ENCODE measurements at regions not wholly inside any gene's neighbourhood (a gene's known extent, or its start where the extent isn't known, plus 50 kb on each side); places are given as distances from the start of the nearest gene placed in this dataset.
"Not testable (repeated sequence)": the region's sequence is repeated elsewhere in the genome, so short reads cannot be mapped to it uniquely, and the experiment has no call there.

DNA sequence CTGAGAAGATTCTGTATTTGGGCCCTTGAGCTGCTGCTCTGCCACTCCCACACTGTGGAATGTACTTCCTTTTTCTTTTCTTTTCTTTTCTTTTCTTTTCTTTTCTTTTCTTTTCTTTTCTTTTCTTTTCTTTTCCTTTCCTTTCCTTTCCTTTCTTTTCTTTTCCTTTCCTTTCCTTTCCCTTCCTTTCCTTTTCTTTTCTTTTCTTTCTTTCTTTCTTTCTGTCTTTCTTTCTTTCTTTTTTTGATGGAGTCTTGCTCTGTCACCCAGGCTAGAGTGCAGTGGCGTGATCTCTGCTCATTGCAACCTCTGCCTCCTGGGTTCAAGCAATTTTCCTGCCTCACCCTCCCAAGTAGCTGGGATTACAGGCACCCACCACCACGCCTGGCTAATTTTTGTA, 89.8 kb downstream of the DNAAF6 start:
- not testable (repeated sequence) for DNase-seq

DNA sequence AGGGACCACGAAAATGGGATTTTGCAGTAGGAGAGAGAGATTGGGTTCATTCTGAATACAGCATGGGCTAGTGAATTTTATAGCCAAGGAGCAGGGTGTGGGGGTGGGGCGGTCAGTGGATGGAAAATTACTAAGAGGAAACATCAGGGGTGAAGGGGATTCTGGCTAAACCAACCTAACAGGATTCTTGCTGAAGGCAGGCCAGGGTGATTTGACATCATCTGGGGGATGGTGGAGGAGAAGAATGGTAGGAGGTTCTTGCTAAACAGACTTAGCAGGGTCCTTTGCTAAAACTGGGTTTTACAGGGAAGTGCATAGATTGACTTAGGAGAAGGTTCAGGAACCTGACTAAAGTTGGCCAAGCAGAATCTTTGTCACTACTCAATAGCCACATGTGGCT, 91.9 kb downstream of the DNAAF6 start:
- DNase-seq: no peak

DNA sequence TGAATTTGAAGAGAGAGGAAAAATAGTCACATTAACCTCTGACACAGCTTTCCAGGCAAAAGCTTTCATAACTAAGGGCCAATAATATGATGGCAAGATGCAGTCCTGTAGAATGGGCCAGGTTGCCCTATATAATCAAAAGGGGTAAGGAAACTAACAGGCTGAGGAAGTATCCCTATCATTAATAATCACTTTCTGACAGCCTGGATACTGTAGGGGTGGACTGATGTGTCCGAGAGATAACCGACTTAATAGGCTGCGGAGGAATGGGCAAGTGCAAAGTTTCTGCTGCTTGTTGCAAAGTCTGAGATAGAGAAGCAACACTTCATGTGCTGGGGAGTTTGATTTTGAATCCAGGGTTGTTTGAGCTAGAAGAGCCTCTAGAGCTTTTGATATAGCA, 94.8 kb downstream of the DNAAF6 start:
- no peak for DNase-seq

DNA sequence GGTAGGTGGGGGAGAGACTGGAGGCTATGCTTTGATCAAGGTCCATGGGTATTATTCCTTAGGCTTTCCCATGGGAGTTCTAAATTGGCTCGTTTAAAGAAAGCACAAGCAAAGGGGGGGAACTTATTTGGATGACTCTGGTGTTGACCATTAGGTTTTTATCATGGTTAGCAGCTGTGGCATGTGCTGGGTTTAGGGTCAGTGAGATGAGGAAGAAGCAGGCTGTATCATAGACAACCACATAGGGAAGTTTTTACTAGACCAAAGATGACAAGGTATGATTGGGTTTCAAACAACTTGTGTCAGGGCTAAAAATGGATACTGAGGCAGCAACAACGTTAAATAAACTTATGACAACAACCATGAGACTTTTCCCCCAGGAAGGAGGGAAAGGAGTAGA, 97.7 kb downstream of the DNAAF6 start:
- no peak for DNase-seq

DNA sequence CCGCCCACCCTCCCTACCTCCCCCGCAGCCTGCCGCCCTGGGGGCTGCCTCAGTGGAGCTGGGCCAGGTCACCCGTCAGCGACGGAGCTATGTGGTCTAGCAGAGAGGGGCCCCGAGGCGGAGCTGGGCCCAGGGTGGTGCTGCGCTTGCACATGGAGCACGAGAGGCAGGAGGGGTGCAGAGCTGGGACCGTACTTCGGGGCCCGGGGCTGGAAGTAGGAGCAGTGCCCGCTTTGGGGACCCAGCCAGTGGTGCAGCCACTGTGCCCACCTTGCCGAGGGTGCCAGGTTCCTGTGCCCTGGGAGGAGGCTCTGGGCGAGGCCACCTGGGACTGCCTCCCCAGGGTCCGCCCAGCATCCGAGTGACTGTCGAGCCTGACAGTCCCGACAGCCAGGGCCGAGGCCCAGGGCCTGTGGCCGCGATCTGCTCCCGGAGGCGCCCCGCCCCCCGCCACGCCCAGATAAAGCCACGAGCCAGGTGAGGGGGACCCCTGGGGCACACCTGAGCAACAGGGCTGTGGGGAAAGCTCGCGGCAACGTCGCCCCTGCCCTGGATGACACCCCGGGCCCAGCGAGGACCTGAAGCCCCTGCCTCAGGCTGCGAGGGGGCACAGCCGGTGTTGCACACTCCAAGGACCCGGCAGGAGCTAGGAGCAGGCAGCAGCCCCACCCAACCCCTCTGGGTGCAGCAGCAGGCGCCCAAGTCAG, 117.5 kb downstream of the DNAAF6 start:
- peak in 1 of 2 experiments; percentile 1 for DNase-seq

DNA sequence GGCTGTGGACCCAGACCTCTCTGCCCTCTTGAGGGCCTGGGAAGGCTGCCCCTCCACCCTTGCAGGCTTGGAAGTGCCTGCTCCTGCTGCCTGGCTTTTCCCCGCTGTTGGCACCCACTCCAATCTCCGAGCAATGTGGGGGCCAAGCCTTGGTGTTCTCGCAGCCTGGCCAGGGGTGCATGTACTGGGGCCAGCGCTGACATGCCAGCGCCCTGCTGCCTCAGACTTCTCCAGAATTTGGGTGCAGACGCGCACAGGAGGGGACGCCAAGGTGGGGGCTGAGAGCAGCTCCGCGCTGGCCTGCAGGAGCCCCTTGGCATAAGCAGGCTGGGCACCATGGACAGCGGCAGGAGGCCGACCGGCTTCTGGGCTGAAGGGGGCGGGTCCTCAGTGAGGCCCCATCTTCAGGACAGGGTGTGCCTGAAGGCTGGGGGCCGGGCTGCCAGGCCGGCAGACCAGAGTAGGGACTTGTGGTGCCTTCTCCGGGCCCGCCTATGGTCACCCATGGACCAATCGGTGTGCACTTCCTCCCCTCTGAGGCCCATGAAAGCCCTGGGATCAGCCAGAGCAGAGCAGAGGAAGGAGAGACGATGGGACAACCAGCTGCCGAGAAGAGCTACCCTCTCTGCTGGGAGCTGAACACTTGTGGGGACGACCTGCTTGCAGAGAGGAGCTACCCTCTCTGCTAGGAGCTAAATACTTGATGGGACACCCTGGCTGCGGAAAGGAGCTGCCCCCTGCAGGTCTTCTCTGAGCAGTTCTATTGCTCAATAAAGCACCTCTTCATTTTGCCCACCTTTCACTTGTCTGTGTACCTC, 118.3 kb downstream of the DNAAF6 start:
- peak; percentile 25 to 70 for DNase-seq

DNA sequence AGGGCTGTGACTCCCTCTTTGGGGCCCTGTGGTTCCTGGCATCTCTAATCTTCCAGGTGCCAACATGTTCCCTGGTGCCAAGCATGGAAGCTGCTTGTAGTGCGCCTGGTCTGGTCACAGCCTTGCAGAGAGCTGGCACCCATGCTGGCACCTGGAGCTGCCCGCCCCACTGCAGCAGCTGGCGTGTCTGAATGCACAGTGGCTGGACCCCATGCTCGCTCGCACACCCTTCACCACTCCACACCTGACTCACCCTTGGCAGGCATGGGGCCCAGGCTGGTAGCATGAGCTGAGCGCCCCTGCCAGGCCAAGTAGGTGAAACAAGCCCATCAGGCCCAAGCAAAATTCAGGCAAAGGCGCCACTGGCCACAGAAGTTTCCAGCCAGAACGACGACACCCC, 119.1 kb downstream of the DNAAF6 start:
- no peak for DNase-seq

DNA sequence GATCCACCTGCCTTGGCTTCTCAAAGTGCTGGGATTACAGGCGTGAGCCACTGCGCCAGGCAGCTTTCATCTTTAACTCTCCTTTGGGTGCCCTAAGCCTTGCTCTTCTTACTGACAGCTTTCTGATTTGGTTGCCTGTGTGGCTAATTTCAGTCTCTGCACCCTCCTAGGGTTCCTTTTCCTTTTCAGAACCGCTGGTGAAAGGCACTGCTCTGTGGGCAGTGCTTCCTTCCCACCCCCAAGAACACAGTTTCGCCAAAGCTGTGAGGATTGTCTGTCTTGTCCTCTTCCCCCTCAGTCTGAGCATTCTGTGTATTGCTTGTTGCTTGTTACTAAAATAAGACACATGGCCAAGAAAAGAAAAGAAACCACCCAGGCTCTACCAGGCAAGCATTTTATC, 101.4 kb upstream of the FRMPD3 start:
- DNase-seq: no peak

DNA sequence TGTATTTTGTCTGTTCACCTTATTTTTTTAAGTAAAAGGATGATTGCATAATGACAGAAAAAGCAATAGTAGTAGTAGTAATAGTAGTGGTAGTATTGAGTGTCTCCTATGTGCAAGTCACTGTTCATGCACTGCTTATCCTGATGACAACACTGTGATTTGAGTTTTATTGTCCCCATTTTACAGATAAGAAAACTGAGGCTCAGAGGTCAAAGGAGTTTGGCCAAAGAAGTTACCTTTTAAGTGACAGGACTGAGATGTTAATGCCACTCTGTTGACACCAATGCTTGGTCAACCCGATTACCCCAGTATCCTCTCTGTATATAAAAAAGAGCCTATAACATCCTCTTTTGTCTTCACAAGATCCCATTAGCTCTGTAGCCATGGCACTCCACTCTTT, 100.5 kb upstream of the FRMPD3 start:
- no peak for DNase-seq

DNA sequence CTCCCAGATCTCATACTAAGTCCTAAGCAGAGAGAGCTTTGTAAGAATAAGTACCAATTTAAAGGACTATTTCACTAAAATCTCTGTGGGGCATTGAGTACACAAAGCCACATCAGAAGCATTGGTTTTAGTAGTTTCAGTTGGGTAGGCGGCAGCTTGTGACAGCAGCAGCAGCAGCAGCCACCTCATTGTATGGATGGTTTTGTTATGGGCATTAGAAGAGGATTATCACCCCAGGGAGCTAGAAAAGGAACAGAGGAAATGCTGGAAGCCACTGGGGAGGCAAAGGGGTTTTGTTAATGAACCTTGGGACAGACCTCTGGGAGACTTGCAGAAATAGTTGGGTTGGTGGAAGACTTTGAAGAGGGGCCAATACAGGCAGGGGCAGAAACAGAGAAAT, 93.9 kb upstream of the FRMPD3 start:
- peak in 1 of 2 experiments; percentile 60 for DNase-seq

DNA sequence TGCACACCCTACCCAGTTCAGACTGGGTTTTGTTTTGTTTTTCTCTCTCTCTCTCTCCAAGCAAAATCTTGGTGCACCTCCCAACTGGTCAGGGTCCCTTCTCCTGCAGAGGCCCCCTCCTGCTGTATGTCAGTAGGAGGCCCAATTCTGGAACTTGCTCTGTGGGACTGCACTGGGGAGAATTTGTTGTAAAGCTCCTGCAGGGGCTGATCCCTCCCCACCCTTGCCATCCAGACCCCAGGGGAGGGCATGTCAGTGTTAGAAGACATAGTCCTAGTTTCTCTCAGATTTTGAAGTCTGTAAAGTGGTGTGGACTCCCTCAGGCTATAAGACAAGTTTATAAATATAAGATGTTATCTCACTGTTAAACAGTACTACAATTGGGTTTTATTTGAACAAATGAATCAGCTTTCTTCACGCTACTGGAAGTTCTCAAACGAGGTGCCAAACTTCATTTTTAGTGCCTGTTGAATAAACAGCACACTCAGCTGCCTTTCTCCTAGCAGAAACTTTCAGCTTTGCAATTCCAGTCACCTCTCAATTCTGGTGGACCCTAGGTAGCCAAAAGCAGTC, 88.6 kb upstream of the FRMPD3 start:
- no peak for DNase-seq

DNA sequence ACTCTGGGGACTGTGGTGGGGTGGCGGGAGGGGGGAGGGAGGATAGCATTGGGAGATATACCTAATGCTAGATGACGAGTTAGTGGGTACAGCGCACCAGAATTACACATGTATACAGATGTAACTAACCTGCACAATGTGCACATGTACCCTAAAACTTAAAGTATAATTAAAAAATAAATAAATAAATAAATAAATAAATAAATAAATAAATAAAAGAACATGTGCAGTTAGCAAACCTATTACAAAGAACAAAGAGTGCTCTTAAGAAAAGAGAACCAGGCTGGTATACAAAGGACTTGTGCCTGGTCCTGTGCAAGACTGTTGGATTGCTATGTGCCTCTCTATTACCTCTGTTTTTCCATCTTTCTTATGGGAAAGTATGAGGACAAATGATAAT, 79.3 kb upstream of the FRMPD3 start:
- not testable (repeated sequence) for DNase-seq

DNA sequence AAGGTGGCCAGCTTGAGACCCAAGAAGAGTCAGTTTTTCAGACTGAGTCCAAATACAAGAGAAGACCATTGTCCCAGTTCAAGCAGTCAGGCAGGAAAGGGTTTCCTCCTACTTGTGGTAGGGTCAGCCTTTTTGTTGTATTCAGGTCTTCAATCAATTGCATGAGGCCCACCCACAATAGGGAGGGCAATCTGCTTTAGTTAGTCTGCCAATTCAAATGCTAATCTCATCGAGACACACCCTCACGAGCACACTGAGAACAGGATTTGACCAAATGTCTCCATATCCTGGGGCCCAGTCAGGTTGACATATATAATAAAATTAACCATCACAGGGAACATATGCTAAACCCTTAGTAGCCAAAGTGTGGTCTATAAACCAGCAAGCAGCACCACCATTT, 75.3 kb upstream of the FRMPD3 start:
- DNase-seq: no peak

DNA sequence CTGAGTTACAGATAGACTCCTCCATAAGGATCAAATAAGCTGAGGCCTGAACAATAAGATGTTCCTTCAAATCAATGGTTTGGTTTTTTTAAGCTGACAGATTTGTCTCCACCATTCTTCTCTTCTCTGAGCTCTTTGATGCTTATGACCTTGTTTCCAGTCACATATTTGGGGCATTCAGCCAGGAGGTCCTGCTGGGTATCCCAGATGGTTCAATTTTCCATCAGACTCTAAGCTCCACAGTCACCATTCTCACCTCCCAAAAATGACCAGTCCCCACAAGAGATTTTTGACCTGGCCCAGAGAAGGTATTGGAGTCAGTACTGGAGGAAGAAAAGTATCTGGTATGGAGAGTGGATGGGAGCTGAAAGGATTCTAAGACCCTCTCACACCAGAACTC, 74.6 kb upstream of the FRMPD3 start:
- DNase-seq: no peak

DNA sequence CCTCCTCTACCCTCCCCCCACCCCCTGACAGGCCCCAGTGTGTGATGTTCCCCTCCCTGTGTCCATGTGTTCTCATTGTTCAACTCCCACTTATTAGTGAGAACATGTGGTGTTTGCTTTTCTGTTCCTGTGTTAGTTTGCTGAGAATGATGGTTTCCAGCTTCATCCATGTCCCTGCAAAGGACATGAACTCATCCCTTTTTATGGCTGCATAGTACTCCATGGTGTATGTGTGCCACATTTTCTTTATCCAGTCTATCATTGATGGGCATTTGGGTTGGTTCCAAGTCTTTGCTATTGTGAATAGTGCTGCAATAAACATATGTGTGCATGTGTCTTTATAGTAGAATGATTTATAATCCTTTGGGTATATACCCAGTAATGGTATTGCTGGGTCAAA, 73.3 kb upstream of the FRMPD3 start:
- not testable (repeated sequence) for DNase-seq

DNA sequence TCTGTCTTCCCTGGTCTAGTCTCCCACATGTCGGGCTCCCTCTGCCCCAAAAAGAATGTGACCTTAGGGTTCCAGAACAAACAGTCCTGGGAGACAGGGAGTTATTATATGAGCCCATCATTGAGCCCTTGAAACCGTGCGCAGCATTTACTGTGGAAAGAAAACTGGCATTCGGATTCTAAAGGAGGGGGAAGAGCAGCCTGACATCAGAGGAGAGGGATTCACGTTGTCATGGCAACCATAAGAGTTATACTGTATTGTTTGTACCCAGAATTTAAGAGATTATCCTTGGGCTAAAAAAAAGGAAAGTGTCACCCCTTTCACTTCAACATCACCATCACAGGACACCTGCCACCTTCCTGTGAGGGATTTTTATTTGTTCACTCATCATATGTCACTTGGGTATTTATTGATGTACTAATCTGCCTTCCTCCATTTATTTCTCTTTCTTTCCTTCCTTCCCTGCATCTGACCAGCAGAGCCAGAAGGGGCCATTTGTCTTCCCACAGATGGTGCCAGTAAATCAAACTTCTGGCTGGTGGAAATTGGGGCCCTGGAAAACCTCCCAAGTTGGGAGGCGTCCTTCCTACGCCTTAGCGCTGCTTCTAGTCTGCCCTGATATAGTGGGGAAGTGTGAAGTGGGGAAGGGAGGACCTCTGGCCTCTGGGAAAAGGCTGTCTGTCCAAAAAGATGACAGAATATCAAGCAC, 64.9 kb upstream of the FRMPD3 start:
- peak; percentile 57 to 59 for DNase-seq

DNA sequence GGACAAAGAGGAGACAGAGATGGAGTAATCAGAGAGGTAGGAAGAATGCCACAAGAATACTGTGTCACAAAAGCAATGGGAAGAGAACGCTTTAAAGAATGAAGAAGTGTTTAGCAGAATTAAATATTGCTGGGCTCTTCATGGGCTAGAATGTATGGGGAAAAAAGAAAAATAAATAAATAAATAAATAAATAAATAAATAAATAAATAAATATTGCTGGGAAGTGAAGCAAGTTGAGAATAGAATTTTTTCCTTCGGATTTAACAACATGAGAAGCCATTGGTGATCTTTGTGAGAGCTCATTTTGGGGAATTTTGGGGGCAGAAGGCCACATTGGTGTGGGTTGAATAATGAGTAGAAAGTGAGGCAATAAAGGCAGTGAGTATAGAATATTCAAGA, 59.7 kb upstream of the FRMPD3 start:
- DNase-seq: no peak

DNA sequence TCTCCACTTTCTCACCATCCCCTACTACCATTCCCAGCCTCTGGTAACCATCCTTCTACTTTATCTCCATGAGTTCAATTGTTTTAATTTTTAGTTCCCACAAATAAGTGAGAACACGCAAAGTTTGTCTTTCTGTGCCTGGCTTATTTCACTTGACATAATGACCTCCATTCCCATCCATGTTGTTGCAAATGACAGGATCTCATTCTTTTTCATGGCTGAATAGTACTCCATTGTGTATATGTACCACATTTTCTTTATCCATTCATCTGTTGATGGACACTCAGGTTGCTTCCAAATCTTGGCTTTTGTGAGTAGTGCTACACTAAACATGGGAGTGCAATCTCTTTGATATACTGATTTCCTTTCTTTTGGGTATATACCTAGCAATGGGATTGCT, 55.8 kb upstream of the FRMPD3 start:
- DNase-seq: not testable (repeated sequence)

DNA sequence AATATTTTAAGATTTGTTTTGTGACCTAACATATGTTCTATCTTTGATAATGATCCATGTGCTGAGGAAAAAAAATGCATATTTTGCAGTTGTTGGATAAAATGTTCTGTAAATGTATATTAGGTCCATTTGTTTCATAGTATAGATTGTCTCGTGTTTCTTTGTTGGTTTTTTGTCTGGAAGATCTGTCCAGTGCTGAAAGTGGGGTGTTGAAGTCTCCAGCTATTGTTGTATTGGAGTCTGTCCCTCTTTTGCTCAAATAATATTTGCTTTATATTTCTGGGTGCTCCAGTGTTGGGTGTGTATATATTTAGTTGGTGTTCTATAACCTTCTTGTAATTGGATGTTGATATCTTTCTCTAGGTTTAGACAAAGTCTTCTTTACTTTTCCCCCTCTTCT, 53.2 kb upstream of the FRMPD3 start:
- DNase-seq: no peak

DNA sequence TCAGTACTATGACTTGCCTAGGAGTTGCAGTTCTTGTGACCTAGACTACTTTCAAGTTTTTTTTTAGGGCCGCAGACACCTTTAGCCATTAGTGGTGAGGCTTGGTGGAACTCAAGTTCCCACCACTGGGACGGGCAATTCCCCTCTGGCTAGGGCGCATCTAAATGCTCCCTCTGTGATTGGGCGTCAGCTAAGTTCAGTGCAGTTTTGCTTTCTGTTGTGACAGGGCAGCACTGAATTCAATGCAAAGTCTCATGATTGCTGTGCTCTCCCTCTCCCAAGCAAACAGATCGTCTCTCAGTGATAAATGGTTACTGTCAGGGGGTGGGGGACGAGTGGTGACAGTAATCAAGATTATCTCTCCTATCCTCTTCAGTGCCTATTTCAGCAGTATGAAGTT, 52.7 kb upstream of the FRMPD3 start:
- no peak for DNase-seq

DNA sequence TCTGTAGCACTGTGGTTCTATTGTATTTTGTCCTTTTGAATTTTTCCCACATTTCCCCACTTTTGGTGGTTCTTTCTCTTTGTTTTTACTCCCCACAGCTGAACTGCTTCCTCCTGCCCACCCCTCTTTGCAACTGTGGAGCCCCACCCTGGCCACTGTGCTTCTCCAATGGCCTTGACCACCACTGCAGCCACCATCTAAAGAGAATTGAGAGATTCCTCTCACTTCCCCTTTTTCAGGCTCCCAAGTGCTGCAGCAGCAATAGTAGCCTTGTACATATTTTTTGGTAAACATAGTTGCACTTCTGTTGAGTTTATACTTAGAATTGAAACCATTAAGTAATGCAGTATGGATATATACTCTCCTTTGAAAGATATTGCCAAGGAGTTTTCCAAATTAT, 51.3 kb upstream of the FRMPD3 start:
- DNase-seq: no peak
